ENCODE measurements at regions not wholly inside any gene's neighbourhood (a gene's known extent, or its start where the extent isn't known, plus 50 kb on each side); places are given as distances from the start of the nearest gene placed in this dataset.
"Not testable (repeated sequence)": the region's sequence is repeated elsewhere in the genome, so short reads cannot be mapped to it uniquely, and the experiment has no call there.

- DNase-seq (ENCODE audit: low read depth): peak; percentile 80
- no peak for TF ChIP-seq CTCF (conservative IDR thresholded peaks at IDR 0.05; ENCODE audit: low read depth, low read length)
- no peak overlapping the region for H3K4me3 ChIP-seq (ENCODE audit: low read depth, low read length)
Observed at GRCh38 chr13:44853641-44854040, 135.6 kb downstream of the NUFIP1 start.

- DNase-seq (ENCODE audit: low read depth): peak; percentile 87
- H3K4me3 ChIP-seq (ENCODE audit: low read depth, low read length): no peak overlapping the region
- TF ChIP-seq CTCF (conservative IDR thresholded peaks at IDR 0.05; ENCODE audit: low read depth, low read length): no peak
Observed at GRCh38 chr13:44848920-44849676, 140.2 kb downstream of the NUFIP1 start.

GRCh38 chr13:44845281-44846058 lies 143.8 kb downstream of the NUFIP1 start:
- H3K4me3 ChIP-seq (ENCODE audit: low read depth, low read length); DNase-seq (ENCODE audit: low read depth): not testable (repeated sequence)

- no peak for DNase-seq (ENCODE audit: low read depth)
- no peak for TF ChIP-seq CTCF (conservative IDR thresholded peaks at IDR 0.05; ENCODE audit: low read depth, low read length)
Observed at GRCh38 chr13:44844786-44845185, 144.5 kb downstream of the NUFIP1 start.

GRCh38 chr13:44843403-44843802 lies 145.9 kb downstream of the NUFIP1 start:
- no peak for DNase-seq (ENCODE audit: low read depth)
- no peak for TF ChIP-seq CTCF (conservative IDR thresholded peaks at IDR 0.05; ENCODE audit: low read depth, low read length)

More at GRCh38 chr13:44844786-44845185, 144.5 kb downstream of the NUFIP1 start:
- H3K4me3 ChIP-seq (ENCODE audit: low read depth, low read length): no peak overlapping the region

GRCh38 chr13:44842158-44842557 lies 147.1 kb downstream of the NUFIP1 start:
- no peak for DNase-seq (ENCODE audit: low read depth)
- no peak overlapping the region for H3K4me3 ChIP-seq (ENCODE audit: low read depth, low read length)
- TF ChIP-seq CTCF (conservative IDR thresholded peaks at IDR 0.05; ENCODE audit: low read depth, low read length): no peak

More at GRCh38 chr13:44843403-44843802, 145.9 kb downstream of the NUFIP1 start:
- H3K4me3 ChIP-seq (ENCODE audit: low read depth, low read length): no peak overlapping the region

- no peak overlapping the region for H3K4me3 ChIP-seq (ENCODE audit: low read depth, low read length)
- DNase-seq (ENCODE audit: low read depth): no peak
- no peak for TF ChIP-seq CTCF (conservative IDR thresholded peaks at IDR 0.05; ENCODE audit: low read depth, low read length)
Observed at GRCh38 chr13:44840131-44840530, 149.1 kb downstream of the NUFIP1 start.
